HG03565 (cell line): ENCODE measurements at regions not wholly inside any gene's neighbourhood (a gene's known extent, or its start where the extent isn't known, plus 50 kb on each side); places are given as distances from the start of the nearest gene placed in this dataset.

Experiments used
- ATAC-seq: cut with Tn5 transposase; IDR thresholded peaks from one replicate; pipeline ENCODE4 v1.9.1; 2021; ENCODE audit warnings: mild to moderate bottlenecking, moderate library complexity; ENCODE audit not compliant: unreplicated experiment

GRCh38 chr10:1942478-1942877, 205.2 kb upstream of the ADARB2 start:
- no peak for ATAC-seq

- ATAC-seq: no peak
Observed at GRCh38 chr10:1939016-1939415, 201.7 kb upstream of the ADARB2 start.

DNA sequence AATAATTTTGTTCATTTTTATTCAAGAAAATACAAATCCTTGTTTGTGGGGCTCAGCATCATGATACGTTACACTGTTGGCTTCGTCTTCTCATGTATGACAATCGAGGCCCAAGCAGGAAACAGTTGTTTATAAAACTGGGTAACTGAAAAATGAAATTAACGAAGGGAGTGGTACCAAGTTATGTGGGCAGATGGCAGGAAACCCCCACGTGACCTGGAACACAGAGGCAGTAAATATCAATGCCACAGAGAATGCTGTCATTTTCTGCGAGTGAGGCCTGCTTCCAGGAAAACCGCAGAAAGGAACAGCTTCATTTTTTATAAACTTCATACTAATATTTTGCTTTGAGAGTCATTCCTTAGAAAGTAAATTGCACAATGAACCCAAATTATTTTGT, 201.0 kb upstream of the ADARB2 start:
- ATAC-seq: no peak

GRCh38 chr10:1935912-1936311, 198.6 kb upstream of the ADARB2 start:
- no peak for ATAC-seq

GRCh38 chr10:1933215-1933614, 195.9 kb upstream of the ADARB2 start:
- ATAC-seq: no peak

DNA sequence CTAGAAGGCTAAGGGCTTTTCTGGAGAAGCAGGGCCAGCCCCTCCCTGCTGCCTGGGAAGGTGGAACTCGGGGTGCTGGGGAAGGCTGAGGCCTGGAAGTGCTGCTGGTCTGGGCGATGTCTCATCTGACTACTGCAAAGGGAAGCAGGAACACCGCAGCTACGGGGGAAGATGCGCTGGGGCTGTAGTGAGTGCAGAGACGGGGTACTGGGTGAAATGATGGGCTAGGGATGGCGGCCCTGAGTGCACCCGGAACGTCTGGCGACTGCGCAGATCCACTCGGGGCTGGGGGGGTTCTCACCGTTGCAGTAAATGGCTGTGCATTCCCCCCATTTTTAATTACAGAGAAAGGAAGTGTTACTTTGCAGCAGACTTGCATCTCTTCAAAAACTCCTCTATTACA, 195.4 kb upstream of the ADARB2 start:
- ATAC-seq: no peak

DNA sequence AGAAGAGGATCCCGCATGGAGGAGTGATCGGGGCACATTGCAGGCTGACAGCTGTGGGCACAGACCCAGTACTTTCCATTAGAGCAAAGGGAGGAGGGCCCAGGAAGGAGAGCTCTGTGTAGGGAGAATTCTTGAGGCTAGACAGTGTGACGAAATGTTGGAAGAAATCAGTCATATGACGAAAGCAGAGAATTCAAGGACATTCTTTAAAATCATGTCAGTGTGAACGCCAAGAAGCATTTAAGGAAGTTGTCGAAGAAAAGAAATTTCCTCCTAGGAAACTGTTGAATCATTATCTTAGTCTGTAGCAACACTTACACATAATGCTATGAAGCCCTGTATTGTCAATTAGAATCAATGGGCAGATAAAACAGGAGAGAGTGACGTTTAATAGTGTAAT, 191.3 kb upstream of the ADARB2 start:
- ATAC-seq: no peak

DNA sequence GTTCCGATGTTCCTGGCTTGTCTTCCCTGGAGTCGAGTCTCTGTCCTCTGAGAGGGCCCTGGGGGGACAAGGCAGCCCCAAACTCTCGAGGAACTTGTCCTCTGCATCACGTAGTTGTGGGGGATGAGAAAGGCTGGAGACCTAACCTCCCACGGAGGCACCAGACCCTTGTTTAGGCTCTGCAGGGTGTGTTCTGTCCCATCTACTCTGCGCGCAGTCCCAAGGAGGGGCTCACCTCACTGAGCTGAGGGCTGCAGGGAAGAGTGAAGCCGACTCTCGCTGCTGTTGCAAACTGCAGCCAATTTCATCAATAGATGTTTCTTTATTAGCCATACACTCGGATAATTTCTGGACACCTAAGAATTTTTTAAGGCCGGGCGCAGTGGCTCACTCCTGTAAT, 186.7 kb upstream of the ADARB2 start:
- ATAC-seq: no peak

- ATAC-seq: no peak
Observed at GRCh38 chr10:1923586-1923985, 186.3 kb upstream of the ADARB2 start.

DNA sequence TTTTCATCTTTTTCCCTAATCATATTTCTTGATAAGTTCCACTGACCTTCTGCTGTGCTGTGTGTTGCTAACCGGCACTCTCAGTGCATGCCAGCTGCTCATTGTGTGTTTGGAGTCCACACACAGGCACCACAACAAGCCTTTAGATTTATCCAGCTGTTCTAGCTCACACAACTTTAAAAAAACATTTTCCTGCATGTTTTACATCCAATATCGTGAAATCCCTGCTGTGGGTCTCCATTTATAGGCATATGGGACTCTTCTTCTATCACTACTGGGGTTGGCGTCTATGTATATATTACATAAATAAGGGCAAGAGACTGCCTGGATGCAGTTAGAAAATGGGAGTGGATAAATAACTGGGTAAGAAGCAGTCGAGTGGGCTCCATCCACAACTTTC, 183.6 kb upstream of the ADARB2 start:
- ATAC-seq: no peak

DNA sequence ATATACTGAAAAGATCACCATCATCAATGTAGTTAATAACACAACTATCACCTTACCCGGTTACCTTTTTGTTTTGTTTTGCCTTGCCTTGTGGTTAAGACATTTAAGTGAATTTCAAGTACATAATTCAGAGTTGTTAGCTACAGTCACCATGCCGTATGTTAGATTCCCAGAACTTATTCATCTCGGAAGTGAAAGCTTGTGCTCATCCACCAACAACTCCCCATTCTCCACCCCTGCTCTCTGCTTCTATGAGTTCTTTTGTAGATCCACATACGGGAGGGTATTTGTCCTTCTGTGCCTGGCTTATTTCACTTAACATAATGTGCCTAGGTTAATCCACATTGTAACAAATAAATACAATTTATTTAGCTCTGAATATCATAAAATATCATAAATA, 182.8 kb upstream of the ADARB2 start:
- ATAC-seq: no peak

- ATAC-seq: no peak
Observed at GRCh38 chr10:1911771-1912170, 174.4 kb upstream of the ADARB2 start.

GRCh38 chr10:1903982-1904381, 166.7 kb upstream of the ADARB2 start:
- ATAC-seq: no peak

GRCh38 chr10:1896153-1896552, 158.8 kb upstream of the ADARB2 start:
- ATAC-seq: no peak

- no peak for ATAC-seq
Observed at GRCh38 chr10:1895691-1896090, 158.4 kb upstream of the ADARB2 start.

- no peak for ATAC-seq
Observed at GRCh38 chr10:1894912-1895311, 157.6 kb upstream of the ADARB2 start.

DNA sequence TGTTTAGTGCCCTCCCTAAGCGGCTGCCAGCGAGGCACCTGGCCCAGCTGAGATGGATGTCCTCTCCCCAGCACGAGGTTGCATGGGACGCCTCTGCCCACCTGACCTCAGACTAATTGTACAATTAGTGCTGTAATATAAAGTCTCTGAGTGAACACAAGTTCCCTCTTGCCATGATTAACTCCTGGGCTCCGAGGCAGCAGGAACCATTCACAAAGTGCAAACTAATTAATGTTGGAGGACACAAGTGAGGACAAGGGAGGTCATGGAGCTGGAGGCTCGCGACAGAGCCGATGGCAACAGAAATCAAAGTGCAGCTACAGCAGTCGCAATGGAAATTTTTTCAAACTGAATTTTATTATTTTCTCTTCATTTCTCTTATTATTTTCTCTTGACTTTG, 156.6 kb upstream of the ADARB2 start:
- ATAC-seq: no peak

DNA sequence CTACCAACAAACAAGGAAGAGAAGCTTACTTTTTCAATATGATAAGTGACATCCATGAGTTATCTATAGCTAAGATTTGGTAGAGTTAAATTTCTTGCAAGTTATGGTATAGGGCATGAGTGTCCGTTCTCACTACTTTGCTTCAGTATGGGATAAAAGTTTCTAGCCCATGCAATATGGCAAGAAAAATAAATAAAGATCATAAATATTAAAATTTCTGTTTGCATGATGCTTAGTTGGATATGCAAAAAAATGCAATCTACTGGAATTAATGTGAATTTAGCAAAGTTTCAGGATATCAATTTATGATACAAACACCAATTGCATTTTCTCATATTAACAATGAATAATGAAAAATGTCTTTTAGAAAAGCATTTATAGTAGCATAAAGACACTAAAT, 148.7 kb upstream of the ADARB2 start:
- ATAC-seq: no peak

DNA sequence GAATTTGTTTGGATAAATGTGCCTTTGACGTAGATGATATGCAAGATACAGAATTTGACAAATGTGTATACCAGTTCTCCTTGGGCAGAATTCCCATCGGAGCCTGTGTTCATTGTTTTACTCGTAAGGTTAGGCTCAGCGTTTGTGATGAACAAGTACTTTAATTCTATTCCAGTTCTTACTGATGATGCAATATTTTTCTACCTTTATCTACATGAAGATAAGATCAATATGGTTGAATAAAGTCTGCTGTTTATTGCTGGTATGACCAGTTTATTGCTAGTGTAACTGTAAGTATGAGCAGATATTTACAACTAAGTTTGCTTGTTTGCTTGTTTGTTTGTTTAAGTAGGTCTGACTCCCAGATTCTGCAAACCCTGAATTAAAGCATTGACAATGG, 145.4 kb upstream of the ADARB2 start:
- ATAC-seq: no peak

DNA sequence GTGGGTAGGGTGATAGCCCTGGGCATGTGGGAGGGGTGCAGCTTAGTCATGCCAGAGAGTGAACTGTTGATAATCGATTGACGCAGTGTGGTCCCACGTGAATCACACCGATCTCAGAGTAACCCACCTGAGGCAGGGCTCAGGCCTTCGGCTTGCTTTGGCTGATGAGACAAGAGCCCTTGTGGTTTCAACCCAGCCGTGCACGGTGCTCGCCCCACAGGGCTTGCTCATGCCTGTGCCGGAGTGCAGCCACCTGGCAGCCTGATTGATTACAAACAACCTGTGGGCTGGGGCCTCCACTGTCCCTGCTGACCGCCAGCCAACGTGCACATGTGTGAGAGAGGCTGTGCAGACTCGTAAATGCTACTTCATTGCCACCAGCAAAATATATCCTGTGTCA, 144.9 kb upstream of the ADARB2 start:
- ATAC-seq: no peak

DNA sequence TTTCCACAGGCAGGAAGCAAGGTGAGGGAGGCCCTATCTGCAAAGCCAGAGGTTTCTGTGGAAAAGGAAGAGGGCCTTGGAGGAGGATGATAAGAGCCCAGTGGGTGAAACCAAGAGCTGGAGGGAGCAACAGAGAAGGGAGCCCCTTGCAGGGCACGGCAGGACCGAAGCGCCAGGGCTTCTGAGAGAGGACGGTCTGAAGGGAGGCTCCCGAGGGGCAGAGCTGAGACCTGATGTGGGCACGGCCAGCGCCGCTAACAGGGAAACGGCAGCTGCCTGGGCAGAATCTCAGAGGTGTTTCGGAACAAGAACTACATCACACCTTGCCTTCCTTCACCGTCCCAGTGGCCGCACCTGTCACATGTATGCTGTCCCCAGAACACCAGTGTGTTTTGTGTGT, 144.3 kb upstream of the ADARB2 start:
- no peak for ATAC-seq

- ATAC-seq: no peak
Observed at GRCh38 chr10:1874533-1874932, 137.2 kb upstream of the ADARB2 start.

GRCh38 chr10:1873661-1874315, 136.5 kb upstream of the ADARB2 start:
- no peak for ATAC-seq
